ENCODE measurements at regions not wholly inside any gene's neighbourhood (a gene's known extent, or its start where the extent isn't known, plus 50 kb on each side); places are given as distances from the start of the nearest gene placed in this dataset.

DNA sequence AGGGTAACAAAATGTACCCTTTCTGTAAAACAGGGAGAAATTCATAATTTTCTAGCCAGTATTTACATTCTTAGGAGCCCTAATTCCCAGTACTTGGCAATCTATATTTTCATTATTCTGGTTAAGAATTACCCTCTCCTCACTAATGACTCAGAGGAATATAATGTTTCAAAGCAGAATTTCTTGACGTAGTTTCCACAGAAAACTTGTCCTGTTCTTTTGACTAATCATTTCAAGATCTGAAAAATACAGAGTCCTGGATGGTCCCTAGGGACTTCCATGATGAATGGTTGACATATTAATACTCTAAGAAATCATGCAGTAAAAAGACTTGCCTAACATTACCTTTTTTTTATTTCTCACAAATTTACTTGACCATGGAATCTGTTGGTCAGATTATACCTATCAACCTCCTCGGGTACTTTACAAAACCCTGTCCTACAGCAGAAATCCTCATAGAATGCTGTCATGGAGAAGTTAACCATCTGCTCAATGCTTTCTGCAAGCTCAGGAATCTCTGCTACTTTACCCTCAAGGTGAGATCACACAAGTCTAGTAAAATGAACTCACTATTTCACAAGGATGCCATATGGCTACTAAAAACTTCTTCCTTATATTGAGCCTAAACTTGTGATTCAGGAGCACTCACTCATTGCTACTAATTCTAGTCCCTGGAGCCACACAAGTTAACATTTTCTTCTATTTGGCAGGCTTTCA is 202.1 kb upstream of the CNR1 start:
- DNase-seq (ENCODE audit: low read depth, low spot score) = no peak
- TF ChIP-seq, protein P1, sequence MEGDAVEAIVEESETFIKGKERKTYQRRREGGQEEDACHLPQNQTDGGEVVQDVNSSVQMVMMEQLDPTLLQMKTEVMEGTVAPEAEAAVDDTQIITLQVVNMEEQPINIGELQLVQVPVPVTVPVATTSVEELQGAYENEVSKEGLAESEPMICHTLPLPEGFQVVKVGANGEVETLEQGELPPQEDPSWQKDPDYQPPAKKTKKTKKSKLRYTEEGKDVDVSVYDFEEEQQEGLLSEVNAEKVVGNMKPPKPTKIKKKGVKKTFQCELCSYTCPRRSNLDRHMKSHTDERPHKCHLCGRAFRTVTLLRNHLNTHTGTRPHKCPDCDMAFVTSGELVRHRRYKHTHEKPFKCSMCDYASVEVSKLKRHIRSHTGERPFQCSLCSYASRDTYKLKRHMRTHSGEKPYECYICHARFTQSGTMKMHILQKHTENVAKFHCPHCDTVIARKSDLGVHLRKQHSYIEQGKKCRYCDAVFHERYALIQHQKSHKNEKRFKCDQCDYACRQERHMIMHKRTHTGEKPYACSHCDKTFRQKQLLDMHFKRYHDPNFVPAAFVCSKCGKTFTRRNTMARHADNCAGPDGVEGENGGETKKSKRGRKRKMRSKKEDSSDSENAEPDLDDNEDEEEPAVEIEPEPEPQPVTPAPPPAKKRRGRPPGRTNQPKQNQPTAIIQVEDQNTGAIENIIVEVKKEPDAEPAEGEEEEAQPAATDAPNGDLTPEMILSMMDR (IDR thresholded peaks at IDR 0.05; ENCODE audit: insufficient read depth, low read length, missing control alignments) = no peak
- CTCF ChIA-PET = no interaction called here
- POLR2A ChIA-PET = no interaction called here
- no peak overlapping the region for H3K4me3 ChIP-seq (ENCODE audit: low read depth, low read length)

DNA sequence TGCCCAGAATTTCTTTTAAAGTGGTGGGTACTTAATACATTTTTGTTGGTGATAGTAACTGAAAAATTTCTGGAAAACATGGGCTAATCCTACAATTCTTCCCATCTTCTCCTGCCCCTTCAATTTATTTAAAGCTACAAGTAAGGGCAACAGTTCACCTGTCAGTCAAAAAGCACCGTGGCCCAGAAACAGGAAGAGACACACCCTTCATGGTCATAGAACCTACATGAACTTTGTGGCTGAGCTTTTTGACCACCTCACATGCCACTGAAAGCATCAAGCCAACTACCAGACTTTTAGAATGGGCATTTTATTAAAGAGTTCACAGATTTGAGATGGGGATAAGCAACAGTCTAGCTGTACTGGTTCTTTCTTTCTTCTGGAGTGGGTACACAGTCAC is 201.1 kb upstream of the CNR1 start:
- POLR2A ChIA-PET = no interaction called here

DNA sequence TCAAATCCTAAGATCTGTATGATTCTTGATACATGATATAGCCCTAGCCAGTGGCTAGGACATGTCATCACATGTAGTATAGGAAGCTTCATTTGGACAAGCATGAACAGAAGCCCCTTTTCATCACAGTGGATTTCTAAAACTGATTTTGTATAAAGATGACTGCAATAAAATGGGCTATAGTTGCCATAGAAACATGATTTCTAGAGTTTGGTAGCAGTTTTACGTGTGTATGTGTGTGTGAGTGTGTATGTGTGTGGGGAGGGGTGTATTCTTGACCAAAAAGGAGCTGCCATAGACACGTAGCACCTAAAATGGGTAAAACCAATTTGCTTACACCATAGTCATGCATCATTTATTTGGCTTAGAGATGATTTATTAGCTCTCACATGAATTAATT is 200.5 kb upstream of the CNR1 start:
- ChIA-PET CTCF (no interaction called here), POLR2A (no interaction called here)
- DNase-seq (ENCODE audit: low read depth, low spot score) = no peak

More for the DNA sequence above, 201.1 kb upstream of the CNR1 start:
- H3K4me3 ChIP-seq (ENCODE audit: low read depth, low read length) = no peak overlapping the region
- TF ChIP-seq, protein P1 (IDR thresholded peaks at IDR 0.05; ENCODE audit: insufficient read depth, low read length, missing control alignments) = no peak
- no peak for DNase-seq (ENCODE audit: low read depth, low spot score)
- CTCF ChIA-PET = no interaction called here

DNA sequence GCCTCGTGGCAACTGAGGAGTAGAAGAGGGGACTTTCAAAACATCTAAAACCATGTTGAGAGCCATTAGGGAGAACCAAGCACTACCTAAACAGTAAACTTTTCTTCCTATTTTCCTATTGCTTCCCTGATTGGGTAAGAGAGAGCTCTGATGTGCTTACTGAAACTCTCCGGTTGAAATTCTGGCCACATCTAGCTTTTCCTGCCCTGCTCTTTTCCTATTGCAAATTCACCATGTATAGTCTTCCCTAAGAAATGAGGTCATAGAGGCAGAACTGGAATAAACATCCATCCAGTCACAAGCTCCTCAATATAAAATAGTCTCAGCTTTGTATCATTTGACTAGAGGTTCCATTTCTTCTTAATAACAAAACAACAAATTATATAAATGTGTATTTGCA is 199.5 kb upstream of the CNR1 start:
- no peak for DNase-seq (ENCODE audit: low read depth, low spot score)
- TF ChIP-seq, protein P1 (IDR thresholded peaks at IDR 0.05; ENCODE audit: insufficient read depth, low read length, missing control alignments) = no peak
- ChIA-PET POLR2A (no interaction called here), CTCF (no interaction called here)
- H3K4me3 ChIP-seq (ENCODE audit: low read depth, low read length) = no peak overlapping the region

More for the DNA sequence above, 200.5 kb upstream of the CNR1 start:
- TF ChIP-seq, protein P1 (IDR thresholded peaks at IDR 0.05; ENCODE audit: insufficient read depth, low read length, missing control alignments) = no peak
- no peak overlapping the region for H3K4me3 ChIP-seq (ENCODE audit: low read depth, low read length)

DNA sequence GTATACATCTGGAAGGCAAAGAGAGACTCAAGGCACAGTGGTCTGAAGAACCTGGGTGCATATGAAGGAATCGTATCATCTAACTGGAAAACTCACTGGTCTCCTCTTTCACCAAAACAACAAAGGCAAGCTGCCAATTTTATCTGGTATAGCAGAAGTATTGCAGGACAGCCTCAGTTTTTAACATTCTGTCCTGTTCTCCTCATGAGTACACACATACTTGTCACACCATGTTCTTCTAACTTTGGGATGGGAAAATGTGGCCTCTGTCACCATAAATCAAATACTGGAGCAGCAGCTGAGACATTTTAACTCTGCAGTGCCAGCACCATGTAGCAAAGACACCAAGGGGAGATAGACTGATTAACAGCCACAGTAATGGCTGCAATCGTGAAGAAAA is 199.1 kb upstream of the CNR1 start:
- no peak for DNase-seq (ENCODE audit: low read depth, low spot score)
- POLR2A ChIA-PET = no interaction called here
- CTCF ChIA-PET = no interaction called here
- TF ChIP-seq, protein P1 (IDR thresholded peaks at IDR 0.05; ENCODE audit: insufficient read depth, low read length, missing control alignments) = no peak
- no peak overlapping the region for H3K4me3 ChIP-seq (ENCODE audit: low read depth, low read length)

DNA sequence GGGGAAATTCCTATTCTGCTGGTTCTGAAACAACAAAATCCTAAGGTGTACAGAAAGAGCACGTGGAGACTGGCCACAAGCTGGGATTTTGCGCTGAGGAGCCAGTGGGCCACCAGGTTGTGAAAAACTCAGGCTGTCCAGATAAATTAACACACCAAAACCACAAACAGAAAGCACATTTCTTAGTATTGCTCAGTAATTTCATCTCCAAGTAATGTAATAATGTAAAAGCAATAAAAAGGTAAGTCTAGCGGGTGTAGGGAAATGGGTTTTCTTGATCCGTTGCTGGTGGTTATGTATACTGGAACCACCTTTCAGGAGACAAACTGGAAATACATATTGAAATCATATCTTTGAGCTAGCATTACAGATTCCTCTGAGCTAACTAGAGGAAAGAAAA is 195.6 kb upstream of the CNR1 start:
- ChIA-PET CTCF (no interaction called here), POLR2A (no interaction called here)
- no peak for DNase-seq (ENCODE audit: low read depth, low spot score)
- TF ChIP-seq, protein P1 (IDR thresholded peaks at IDR 0.05; ENCODE audit: insufficient read depth, low read length, missing control alignments) = no peak
- no peak overlapping the region for H3K4me3 ChIP-seq (ENCODE audit: low read depth, low read length)

Data from AG04449 (cell line).